CD4-positive, alpha-beta T cell treated with Interleukin-4 for 1 hour (primary cell): ENCODE measurements at regions not wholly inside any gene's neighbourhood (a gene's known extent, or its start where the extent isn't known, plus 50 kb on each side); places are given as distances from the start of the nearest gene placed in this dataset.
"Not testable (repeated sequence)": the region's sequence is repeated elsewhere in the genome, so short reads cannot be mapped to it uniquely, and the experiment has no call there.

ENCODE experiments used
- DNase-seq, 2 donors: peaks; one replicate each; pipeline ENCODE4 v3.0.0-alpha.2; 2020 to 2022

DNA sequence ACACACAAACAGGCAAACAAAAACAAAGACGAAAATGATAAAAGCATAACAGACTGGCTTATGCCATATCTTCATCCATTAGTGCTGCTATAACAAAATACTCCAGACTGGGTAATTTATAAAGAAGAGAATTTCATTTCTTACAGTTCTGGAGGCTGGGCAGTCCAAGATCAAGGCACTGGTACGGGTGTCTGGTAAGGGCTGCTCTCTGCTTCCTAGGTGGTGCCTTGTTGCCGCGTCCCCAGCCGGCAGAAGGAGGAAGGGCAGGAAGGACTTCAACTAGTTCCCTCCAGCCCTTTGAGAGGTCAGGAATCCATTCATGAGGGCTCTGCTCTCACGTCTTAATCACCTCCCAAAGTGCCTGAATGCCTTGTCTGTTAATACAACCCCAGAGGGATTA, 122.6 kb downstream of the BOD1 start:
- DNase-seq, result no peak

DNA sequence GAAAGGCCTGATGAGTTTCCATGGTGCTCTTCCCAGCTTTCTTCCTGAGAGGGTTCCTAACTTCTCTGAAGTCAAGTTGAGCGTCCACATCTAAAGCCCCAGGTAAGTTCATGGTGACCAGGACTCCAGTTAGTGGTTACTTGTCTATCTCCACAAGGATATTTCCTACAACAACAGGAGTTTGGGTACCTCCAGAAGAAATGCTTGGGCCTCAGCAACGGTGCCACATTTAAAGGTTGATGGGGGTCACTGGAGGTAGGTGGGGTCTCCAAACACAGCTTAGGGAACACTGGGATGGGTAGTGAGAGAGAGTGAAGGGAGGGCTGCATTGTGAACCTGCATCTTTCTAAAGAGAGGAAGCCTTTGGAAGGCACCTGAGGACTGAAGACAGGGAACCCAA, 123.4 kb downstream of the BOD1 start:
- DNase-seq, result no peak

DNA sequence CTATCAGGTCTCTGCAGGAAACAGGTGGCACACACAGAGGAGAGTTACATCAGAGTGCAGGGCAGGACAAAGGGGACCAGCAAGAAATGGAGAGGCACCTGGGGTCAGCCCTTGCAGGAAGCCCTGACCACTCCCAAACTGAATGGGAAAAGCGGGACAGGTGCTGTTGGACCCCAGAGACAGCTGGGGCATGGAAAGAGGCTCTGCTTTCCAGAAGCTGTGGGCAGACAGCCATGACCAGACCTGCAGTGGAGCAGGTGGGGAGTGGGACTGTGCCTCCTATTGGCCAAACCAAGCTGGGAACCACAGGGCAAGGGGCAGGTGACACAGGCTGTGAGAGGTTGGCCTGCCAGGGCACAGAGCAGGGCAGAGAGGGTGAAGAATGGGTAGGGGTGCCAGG, 125.8 kb downstream of the BOD1 start:
- DNase-seq, result no peak

DNA sequence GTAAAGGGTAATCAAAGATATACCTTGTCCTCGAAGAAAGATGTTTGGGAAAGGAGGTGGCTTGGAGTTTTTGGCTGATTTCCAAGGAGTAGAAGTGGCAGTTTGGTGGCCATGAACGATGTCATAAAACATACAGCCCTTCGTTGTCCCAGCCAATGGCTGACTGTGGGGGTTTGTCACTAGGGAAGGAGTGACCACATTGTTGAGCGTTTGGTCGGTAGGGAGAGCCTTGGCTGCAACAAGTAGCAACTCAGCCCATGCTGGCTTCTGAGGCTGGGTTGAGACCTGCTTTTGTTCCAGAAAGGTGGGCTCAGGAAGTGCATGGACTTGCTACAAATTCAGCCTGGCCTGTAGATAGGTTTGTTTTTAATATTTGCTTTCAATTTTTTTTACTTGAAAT, 128.3 kb downstream of the BOD1 start:
- DNase-seq, result no peak

DNA sequence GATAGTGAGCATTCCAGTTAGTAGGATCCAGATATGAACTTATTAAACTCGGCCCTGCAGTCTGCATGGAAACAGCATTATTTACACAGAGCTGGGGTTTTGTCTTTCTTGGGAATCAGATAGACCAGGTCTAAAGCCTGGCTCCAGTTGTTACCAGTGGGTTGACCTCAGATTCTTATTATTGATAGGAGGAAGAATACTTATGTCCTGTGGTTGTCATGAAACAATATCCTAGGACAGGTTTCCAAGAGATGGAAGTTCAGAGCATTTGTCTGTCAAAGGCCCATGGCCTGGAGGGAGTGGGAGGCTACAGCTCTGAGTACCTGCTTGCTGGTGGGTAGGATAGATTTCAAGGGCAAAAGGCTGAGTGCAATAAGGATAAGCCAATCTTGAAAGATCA, 129.2 kb downstream of the BOD1 start:
- no peak for DNase-seq

DNA sequence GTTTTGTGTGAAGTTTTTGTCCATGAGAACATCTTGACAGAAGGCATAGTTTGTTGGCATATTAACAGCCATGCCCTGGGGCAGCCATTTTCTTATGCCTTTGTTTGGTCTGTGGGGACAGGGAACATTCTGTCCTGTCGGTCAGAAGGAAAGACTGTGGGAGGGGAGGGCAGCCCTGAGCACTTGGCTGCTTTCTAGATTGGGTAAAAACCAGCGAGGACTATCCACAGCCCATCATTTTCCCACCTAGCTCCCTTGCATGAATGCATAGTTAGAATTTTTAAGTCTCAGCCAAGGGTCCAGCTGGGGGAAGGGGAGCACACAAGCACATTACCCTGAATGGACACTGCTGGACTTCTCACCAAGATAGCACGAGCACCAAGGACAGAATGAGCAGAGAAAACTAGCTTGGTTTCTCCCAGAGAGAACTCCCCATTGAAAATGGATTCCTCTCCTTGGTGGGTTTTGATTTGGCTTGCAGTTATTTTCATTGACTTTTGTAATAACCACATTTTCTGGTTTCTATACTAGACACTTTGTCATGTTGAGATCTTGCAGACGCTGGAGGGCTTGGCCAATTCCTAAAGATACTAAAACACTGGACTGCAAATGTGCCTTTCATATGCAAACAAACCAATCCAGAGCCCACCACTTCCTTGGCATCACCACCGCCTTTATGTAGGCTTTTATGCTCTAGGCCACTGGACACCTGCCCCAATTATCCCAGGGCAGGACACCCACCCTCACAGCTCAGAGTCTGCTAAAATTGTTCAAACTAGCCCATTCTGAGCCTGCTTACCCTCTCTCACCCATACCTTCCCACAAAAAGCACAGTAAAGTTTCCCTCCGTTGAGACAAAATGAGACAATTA, 129.9 kb downstream of the BOD1 start:
- no peak for DNase-seq

DNA sequence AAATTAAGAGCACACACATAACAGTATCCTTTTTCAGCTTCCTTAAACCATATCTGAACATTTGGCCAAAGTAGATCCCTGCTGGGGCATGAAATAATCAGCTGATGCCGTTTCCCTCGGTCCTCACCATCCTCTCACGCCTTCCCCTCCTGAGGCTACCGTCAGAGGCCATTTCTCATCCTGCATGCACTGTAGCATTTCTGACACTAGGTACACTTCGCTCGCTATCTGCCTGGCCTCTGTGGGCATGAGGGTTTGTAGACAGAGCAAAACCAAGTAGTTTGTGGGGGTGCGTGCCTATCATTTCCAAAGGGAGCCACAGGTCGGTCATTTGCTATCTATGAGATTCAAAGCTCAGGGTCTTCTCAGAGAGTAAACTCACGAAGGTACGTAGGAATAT, 131.9 kb downstream of the BOD1 start:
- no peak for DNase-seq

DNA sequence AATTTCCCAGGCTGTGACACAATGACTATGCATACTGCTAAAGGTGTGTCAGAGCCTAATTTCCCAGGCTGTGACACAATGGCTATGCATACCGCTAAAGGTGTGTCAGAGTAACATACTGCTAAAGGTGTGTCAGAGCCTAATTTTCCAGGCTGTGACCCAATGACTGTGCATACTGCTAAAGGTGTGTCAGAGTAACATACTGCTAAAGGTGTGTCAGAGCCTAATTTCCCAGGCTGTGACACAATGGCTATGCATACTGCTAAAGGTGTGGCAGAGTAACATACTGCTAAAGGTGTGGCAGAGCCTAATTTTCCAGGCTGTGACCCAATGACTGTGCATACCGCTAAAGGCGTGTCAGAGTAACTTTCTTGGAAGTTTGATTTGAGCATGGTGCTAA, 132.9 kb downstream of the BOD1 start:
- DNase-seq, result not testable (repeated sequence)

DNA sequence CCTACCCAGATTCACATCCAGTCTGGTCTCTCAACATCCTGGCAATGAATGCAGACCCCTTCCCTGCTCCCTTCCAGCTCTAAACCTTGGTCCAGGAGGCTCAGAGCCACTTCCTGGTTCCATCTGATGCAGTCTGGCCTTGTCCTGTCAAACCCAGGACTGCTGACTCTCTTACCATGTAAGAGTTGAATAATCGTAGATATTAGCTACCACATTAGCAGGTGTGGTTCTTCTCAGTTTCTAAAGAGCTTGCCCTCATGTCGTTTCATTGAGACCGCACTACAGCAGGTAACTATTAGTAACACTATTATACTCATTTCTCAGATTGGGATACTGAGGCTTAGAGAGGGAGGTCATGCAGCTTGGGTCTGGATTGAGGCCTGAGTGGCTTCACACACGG, 133.3 kb downstream of the BOD1 start:
- DNase-seq, result no peak

DNA sequence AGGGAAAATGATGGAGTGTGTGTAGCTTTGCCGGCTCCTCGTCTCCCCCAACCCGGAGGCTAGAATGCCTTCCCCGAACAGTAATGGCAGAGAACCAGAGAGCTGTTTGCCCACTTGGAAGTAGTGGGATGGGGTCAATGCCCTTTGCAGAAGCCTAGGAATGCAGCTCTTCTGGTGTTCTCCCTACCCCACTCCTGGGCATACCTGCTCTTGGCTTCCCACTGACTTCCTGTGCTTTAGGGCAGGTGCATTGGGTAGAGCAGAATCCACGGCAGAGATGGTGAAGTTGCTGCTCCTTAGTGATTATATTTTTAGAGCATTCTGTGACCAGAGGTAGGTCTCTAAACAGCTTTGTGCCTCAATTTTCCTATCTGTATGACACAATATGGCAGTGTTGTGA, 134.6 kb downstream of the BOD1 start:
- no peak for DNase-seq

DNA sequence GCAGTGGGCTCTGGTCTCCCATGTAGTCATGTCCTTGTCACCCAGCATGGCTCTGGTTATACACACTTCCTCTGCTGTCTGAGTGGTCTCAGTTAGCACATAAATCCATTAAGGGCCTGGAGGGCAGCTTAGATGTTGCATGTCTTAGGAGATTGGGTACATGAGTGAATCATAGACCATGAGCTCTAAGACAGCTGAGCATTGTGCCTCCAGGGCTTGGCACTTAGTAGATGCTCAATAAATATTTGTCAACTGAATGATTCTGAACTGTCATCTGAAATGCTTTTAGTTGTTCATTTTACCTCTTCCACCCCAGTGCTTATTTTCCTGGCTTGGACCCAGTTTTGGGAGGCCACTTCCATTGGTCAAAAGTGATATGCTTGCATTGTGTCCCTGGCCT, 135.6 kb downstream of the BOD1 start:
- DNase-seq, result no peak

DNA sequence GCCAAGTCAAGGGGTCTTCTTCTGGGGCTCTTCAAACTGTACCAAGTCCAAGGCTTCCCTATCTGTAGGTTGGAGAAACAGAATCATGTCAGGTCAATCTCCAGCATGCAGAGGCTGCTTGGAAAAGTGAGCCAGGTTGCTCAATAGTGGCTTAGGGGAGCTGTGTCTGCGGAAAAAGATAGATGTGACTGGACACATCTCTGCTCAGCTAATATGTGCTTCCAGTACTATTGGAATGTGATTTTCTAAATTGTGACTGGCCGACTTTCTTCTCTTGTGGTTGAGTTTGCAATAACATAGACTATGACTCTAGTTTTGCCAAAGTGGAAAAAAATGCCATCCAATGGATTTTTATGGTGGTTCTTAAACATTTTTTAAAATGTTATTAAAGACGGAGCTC, 136.7 kb downstream of the BOD1 start:
- DNase-seq, result no peak

DNA sequence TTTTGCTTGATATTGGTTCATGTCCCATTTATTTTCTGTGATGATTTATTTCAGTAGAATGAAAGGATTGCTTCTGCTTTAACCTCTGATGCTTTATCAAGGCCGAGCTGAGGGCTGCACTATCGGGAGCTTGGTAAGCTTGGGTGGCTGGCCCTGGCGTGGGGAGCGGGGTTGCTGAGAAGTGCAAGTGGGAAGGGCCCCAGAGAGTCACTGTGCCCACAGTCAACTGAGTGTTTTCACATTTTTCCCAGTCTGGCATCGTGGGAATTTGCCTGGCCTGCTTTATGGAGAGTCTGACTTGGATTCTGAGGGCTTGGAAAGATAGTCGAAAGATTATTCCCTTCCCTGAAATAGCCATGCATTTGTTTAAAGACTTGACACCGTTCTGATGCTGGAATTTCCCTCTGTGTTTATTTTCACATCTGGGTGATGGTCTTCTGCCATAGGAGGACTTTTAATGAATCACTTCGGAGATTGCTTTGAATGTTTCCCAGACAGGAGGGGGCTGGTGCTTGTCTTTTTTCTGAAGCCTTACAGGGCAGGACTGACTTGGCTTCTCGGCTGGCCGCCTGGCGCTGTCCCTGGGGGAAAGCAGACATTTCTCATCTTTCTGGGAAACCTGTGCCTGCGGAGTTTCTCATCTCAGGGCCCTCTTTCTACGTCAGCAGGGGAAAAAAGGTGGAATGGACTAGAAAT, 139.0 kb downstream of the BOD1 start:
- no peak for DNase-seq

DNA sequence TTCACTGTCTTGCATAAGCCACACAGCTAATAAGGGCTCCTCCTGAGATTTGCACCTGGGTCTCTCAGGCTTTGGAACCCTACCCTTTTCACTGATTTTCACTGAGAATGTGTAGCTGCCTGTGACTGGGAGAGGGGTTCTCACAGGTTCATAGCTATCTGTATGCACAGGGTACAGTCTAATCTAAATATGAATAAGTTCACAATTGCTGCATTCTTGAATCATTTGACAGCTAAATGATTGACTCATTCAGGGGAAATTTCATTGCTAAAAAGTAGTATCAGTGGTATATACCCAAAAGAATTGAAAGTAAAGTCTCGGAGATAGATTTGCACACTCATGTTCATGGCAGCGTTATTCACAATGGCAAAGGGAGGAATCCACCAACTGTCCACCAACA, 140.7 kb downstream of the BOD1 start:
- DNase-seq, result no peak

DNA sequence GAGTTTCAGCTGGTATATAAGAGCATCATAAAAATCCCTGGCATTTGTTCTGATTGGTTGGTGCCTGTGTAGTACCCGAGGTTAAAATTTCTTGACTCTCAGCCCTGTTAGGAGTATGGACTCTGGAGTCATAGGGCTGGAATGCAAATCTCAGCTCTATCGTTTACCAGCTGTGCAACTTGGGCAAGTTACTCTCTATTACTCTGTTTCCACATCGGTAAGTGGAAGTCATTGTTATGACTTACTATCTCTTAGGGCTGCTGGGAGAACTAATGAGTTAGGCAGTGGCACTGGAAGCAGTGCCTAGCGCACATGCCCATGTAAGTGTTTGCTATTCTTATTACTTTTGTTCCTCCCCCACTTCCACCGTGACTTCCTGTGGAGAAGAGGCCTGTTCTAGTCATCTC, 141.6 kb downstream of the BOD1 start:
- no peak for DNase-seq

DNA sequence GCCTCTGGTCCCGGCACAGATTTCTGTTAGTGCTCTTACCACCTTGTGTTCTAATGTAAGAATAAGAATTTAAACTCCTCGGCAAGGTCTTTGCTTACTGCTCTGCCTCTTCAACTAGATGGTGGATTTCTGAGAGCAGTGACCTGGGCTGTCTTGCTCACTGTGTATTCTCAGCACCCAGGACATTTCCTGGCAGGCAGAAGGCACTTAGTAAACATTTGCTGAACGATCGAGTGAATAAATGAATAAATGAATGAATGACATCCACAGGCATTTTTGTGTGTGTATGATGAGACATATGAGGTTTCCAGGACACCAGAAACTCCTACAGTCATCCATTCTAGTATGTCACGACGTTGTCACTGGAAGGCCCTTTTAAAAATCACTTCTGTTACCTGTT, 143.2 kb downstream of the BOD1 start:
- no peak for DNase-seq

DNA sequence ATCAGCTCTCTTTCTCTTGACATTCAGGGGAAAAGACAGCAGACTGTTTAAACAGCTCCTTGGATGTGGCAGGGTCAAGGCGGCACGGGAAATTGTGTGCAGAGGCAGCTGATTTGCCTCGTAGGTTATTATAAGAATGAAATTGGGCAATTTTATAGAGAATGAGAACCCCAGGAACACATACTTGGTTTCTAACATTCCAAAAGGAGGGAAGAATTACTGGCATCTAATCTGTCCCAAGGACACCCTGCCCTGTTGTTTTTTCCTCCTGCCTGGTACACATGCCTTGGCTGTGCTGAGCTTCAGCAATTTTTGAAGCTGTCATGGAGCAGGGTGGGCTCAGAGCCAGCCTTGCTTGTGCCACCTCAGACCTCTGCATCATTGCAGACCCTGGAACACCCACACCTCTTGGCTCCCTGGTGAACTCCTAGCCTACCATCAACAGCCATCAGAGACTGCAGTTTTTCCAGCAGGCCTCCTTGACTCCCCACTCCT, 143.6 kb downstream of the BOD1 start:
- DNase-seq, result no peak

DNA sequence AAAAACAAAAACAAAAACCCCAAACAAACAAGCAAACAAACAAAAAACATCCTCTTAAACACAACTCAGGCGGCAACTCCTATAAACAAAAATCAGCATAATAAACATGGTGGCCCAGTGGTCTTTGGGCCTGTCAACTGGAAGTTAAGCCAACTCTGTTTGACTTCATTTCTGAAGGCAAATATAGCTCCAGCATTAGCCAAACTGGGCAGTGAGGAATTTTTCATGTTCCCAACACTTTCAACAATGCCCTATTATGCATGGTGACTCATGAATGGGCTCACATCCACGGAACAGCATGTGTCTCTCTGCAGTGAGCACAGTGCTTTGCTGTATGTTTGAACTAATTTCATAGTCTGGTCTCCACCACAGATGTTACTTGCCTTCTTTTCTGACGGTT, 143.9 kb upstream of the STC2 start:
- DNase-seq, result no peak

DNA sequence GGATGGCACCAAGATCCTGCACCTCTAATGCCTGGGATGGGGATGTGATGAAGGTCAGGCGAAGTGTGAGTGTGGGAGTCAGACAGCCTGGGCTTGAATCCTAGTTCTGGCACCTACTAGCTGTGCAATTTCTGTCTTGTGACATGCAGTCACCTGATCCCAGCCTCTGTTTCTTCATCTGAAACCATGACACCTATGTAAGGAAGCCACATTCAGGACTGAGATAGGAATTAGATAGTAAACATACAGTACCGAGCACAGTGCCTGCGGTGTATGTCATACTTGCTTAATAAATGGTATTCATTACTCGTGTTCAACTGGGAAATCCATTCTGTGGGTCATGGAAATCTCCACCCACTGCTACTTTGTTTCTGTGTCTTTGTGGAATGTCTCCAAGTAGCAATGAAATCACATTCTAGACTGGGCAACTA, 140.6 kb upstream of the STC2 start:
- no peak for DNase-seq

DNA sequence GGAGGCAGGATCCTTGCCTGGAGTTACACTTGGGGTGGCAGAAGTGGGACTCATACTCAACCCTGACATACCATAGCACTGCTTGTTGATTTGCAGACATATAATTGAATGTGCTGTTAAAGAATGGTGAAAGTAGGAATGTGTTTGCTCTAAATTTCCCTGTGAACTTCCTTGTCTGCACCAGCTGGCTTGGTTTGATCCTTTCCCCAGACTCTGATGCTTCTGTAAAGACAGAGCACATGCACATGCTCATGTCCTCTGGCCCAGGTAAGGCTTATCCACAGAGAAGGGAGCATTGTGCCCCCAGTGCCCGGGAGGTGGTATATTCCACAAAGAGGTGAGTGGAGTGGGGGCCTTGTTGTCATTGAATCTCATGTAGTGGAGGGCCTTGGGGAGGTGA, 138.0 kb upstream of the STC2 start:
- DNase-seq, result no peak

DNA sequence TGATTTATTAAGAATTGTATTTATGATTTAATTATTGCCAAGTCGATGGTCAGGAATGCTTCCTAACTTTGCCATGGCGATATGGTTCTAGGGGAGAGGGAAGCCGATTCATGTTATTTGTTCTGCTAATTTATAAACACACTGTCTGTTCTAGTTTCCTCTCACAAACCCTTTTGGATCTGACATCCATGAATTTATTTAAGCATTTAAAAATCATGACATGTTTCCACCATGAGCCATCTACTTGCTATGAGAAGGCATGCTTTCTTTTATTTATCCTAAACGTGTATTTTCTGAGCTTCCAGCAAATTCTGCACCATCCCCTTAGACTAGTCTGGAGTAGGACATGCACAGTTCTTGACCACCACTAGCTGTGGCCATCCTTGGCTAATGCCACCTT, 136.6 kb upstream of the STC2 start:
- DNase-seq, result no peak

DNA sequence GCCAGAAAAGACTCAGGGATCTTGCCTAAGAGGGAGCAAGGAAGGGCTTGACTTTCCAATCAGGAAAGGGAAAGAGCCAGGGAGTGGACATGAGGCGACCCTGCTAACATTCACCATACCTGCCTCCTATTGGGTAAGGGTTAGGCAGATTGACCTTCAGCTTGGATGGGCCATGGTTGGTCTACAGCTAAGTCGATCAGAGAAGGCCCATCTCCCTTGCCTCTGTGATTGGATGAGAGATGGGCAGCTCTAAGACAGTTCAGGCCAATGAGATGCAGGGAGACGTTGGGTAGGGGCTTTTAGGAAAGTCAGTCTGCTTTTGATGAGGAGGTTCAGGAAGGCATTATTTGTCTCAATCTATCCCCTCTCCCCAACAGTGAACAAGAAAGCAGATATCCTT, 135.0 kb upstream of the STC2 start:
- DNase-seq, result no peak

DNA sequence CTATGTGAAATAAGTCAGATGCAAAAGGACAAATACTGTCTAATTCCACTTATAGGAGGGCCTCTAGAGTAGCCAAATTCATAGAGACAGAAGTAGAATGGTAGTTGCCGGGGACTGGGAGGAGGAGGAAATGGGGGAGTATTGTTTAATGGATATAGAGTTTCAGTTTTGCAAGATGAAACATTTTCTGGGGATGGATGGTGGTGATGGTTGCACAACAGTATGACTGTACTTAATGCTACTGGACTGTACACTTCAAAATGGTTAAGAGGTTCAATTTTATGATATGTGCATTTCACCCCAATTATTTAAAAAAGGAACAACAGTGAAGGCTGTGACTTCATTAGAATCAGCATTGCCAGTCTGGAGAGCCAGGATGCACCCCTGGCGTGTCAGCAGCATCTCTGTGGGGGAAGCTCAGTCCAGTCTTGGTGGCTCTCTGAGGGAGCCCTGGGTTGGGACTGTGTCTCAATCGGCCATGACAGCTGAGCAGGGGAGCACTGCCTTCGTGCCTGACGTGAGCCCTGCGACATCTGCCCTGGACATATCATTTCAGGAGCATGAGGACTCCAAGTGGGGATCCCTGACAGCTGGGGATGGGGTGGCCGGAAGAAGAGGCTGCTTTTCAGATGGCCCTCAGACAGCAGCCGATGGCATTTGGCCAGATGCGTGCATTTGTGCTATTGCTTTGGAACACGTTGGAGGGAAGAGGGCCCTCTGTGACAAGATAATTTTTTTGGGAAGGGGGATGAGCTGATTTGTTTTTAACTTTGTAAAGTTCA, 130.8 kb upstream of the STC2 start:
- DNase-seq, result no peak

DNA sequence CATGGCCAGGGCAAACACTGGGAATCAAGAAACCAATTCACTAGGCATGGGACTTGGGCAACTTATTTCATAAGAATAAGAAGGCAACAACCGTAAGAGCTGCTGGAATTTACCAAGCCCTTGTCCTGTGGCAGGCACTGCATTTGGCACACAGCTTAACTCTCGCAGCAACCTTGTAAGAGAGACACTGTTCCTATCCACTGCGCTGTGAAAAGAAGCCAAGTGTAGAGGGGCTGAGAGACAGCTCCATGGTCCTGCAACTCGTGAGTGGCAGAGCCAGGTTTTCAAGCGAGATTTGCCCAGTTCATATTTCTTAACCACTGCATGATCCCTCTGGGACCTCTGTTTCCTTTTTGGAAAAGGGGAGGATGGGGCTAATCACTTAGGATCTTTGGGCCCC, 129.3 kb upstream of the STC2 start:
- no peak for DNase-seq
